ENCODE measurements at regions not wholly inside any gene's neighbourhood (a gene's known extent, or its start where the extent isn't known, plus 50 kb on each side); places are given as distances from the start of the nearest gene placed in this dataset.

- intact Hi-C loops (cut with micrococcal nuclease): no loop called here
Measured at GRCh38 chr5:118017536-118017935, 970.8 kb downstream of the DTWD2 start.

DNA sequence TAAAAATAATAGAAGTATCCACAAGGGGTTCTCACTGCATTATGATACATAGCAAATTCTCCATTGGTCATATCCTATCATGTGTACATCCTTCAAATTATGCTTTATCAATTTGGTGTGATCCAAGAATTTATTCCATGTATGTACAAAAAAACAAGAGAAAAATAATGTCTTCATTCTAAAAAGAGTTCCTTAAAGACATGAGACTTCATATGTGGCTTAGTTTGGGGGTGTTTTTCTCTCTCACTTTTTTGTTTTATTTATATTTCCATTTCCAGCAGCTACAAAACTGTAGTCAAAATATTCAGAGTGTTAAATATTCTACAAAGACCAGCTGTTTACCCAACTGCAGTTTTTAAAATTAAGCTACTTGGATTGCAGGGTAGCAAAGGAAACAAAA is 972.0 kb downstream of the DTWD2 start:
- DNase-seq (no peak), ATAC-seq (ENCODE audit: low read depth) (no peak)
- TF ChIP-seq, protein P1, sequence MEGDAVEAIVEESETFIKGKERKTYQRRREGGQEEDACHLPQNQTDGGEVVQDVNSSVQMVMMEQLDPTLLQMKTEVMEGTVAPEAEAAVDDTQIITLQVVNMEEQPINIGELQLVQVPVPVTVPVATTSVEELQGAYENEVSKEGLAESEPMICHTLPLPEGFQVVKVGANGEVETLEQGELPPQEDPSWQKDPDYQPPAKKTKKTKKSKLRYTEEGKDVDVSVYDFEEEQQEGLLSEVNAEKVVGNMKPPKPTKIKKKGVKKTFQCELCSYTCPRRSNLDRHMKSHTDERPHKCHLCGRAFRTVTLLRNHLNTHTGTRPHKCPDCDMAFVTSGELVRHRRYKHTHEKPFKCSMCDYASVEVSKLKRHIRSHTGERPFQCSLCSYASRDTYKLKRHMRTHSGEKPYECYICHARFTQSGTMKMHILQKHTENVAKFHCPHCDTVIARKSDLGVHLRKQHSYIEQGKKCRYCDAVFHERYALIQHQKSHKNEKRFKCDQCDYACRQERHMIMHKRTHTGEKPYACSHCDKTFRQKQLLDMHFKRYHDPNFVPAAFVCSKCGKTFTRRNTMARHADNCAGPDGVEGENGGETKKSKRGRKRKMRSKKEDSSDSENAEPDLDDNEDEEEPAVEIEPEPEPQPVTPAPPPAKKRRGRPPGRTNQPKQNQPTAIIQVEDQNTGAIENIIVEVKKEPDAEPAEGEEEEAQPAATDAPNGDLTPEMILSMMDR (IDR thresholded peaks at IDR 0.05): no peak
- no peaks in the 10 kb centered on the region for H3K36me3 Mint-ChIP-seq (ENCODE audit: low read depth)
- ChIA-PET POLR2A (no interaction called here), CTCF (no interaction called here)
- H3K4me1 Mint-ChIP-seq: no peaks in the 10 kb centered on the region
- H3K9me3 Mint-ChIP-seq: no peaks in the 10 kb centered on the region
- H3K27ac Mint-ChIP-seq: no peak overlapping the region
- intact Hi-C loops (cut with micrococcal nuclease): no loop called here
- no peaks in the 10 kb centered on the region for H3K27me3 Mint-ChIP-seq
- H3K4me3 Mint-ChIP-seq: no peak overlapping the region

More at GRCh38 chr5:118017536-118017935, 970.8 kb downstream of the DTWD2 start:
- Mint-ChIP-seq H3K4me1 (no peaks in the 10 kb centered on the region), H3K9me3 (no peaks in the 10 kb centered on the region), H3K36me3 (ENCODE audit: low read depth) (no peaks in the 10 kb centered on the region), H3K27me3 (no peaks in the 10 kb centered on the region), H3K4me3 (no peak overlapping the region), H3K27ac (no peak overlapping the region)
- TF ChIP-seq, protein P1 (IDR thresholded peaks at IDR 0.05): no peak
- DNase-seq (no peak), ATAC-seq (ENCODE audit: low read depth) (no peak)
- POLR2A ChIA-PET: no interaction called here
- CTCF ChIA-PET: no interaction called here

GRCh38 chr5:118015511-118015910 is 972.8 kb downstream of the DTWD2 start:
- Mint-ChIP-seq H3K36me3 (ENCODE audit: low read depth) (no peaks in the 10 kb centered on the region), H3K4me1 (no peaks in the 10 kb centered on the region), H3K9me3 (no peaks in the 10 kb centered on the region), H3K4me3 (no peak overlapping the region), H3K27me3 (no peaks in the 10 kb centered on the region), H3K27ac (no peak overlapping the region)
- DNase-seq: no peak
- no peak for ATAC-seq (ENCODE audit: low read depth)
- ChIA-PET POLR2A (no interaction called here), CTCF (no interaction called here)
- intact Hi-C loops (cut with micrococcal nuclease): no loop called here
- TF ChIP-seq, protein P1 (IDR thresholded peaks at IDR 0.05): no peak

DNA sequence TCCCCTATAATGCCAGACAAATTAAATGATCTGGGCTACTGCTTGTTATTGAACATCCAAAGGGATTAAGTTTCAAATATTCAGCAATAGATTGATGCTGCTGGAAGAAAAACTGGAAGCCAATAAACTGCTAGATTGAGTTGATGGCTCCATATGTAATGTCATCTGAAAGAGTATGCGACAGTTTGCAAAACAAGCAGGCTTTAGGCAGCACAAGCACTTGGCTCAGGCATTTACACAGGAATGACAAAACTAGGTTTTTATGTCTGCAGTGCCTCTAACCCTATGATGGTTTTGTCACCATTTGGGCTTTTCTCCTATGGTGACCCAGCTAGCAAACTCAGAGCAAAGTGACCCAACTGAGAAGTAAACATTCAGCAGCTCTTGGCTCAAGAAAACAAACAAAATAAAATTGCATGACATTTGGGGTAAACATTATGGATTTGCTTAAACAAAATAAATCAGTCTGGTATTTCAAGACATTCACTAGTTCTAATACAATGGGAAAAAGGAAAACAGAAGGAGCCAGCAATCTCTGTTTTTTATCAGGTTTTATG is 978.5 kb downstream of the DTWD2 start:
- Mint-ChIP-seq H3K27me3 (no peaks in the 10 kb centered on the region), H3K9me3 (no peaks in the 10 kb centered on the region), H3K4me1 (no peaks in the 10 kb centered on the region), H3K4me3 (no peak overlapping the region), H3K36me3 (ENCODE audit: low read depth) (no peaks in the 10 kb centered on the region), H3K27ac (no peak overlapping the region)
- TF ChIP-seq, protein P1 (IDR thresholded peaks at IDR 0.05): no peak
- ATAC-seq (ENCODE audit: low read depth): no peak
- ChIA-PET POLR2A (no interaction called here), CTCF (no interaction called here)
- DNase-seq: no peak
- intact Hi-C loops (cut with micrococcal nuclease): no loop called here

- Mint-ChIP-seq H3K27ac (no peak overlapping the region), H3K27me3 (no peaks in the 10 kb centered on the region), H3K4me3 (no peak overlapping the region), H3K4me1 (no peaks in the 10 kb centered on the region), H3K36me3 (ENCODE audit: low read depth) (no peaks in the 10 kb centered on the region), H3K9me3 (no peaks in the 10 kb centered on the region)
- no peak for DNase-seq
- intact Hi-C loops (cut with micrococcal nuclease): no loop called here
- TF ChIP-seq, protein P1 (IDR thresholded peaks at IDR 0.05): no peak
- no peak for ATAC-seq (ENCODE audit: low read depth)
- CTCF ChIA-PET: no interaction called here
- POLR2A ChIA-PET: no interaction called here
Measured at GRCh38 chr5:118008779-118009178, 979.6 kb downstream of the DTWD2 start.

Measured in activated B cell treated with CpG ODN at 0.5 μM for 24 hours (primary cell).